Osteoblast (primary cell): ENCODE measurements at regions not wholly inside any gene's neighbourhood (a gene's known extent, or its start where the extent isn't known, plus 50 kb on each side); places are given as distances from the start of the nearest gene placed in this dataset.

Experiments used
- DNase-seq: peaks from one replicate; pipeline ENCODE4 v3.0.0; 2011; ENCODE audit warnings: low spot score, mixed read lengths; ENCODE audit not compliant: insufficient read length; ENCODE audit errors: missing footprints
- H2AFZ ChIP-seq: 2 replicates; pipeline ENCODE4 v1.6.0; 2011; ENCODE audit warnings: mild to moderate bottlenecking, low read length
- H3K27ac ChIP-seq: 2 replicates; pipeline ENCODE4 v1.5.1; 2011; ENCODE audit warnings: mild to moderate bottlenecking, low read depth, low read length, moderate library complexity
- H3K27me3 ChIP-seq: 2 replicates; pipeline ENCODE4 v1.6.0; 2012; ENCODE audit warnings: mild to moderate bottlenecking, control low read depth, inconsistent platforms, low read length, moderate library complexity; ENCODE audit not compliant: insufficient read depth
- H3K36me3 ChIP-seq: 2 replicates; pipeline ENCODE4 v1.5.1; 2011; ENCODE audit warnings: mild to moderate bottlenecking, low read length, control low read depth, moderate library complexity; ENCODE audit not compliant: insufficient read depth
- H3K4me1 ChIP-seq: 2 replicates; pipeline ENCODE4 v1.5.1; 2011; ENCODE audit warnings: mild to moderate bottlenecking, low read length, control low read depth, moderate library complexity; ENCODE audit not compliant: insufficient read depth
- H3K4me2 ChIP-seq: 2 replicates; pipeline ENCODE4 v1.6.0; 2011; ENCODE audit warnings: mild to moderate bottlenecking, low read length; ENCODE audit not compliant: insufficient read depth
- H3K4me3 ChIP-seq: fragments of 200-600 bp; sonication (generic); 3 replicates; pipeline ENCODE4 v1.5.1; 2012; ENCODE audit warnings: mild to moderate bottlenecking, low read length, inconsistent platforms; ENCODE audit not compliant: insufficient read depth
- H3K79me2 ChIP-seq: 2 replicates; pipeline ENCODE4 v1.6.0; 2012; ENCODE audit warnings: mild to moderate bottlenecking, low read length, control low read depth, inconsistent platforms; ENCODE audit not compliant: insufficient read depth
- H3K9me3 ChIP-seq: 2 replicates; pipeline ENCODE4 v1.5.1; 2011; ENCODE audit warnings: low read depth, low read length, control low read depth
- H4K20me1 ChIP-seq: 2 replicates; pipeline ENCODE4 v1.6.0; 2012; ENCODE audit warnings: mild to moderate bottlenecking, low read length, control low read depth; ENCODE audit not compliant: insufficient read depth
- CTCF ChIP-seq: IDR thresholded peaks from 2 replicates; pipeline ENCODE4 v1.5.1; 2011; ENCODE audit warnings: mild to moderate bottlenecking, low read depth, low read length, moderate library complexity; ENCODE audit errors: extremely low read depth

GRCh38 chr4:20577702-20578101 is 122.6 kb upstream of the PACRGL start:
- Histone ChIP-seq H3K4me3 (no peak overlapping the region), H2AFZ (no peak overlapping the region), H3K4me2 (no peak overlapping the region), H3K36me3 (no peaks in the 10 kb centered on the region), H3K27me3 (no peaks in the 10 kb centered on the region), H3K4me1 (no peaks in the 10 kb centered on the region), H3K79me2 (no peaks in the 10 kb centered on the region), H3K9me3 (no peaks in the 10 kb centered on the region), H3K27ac (no peak overlapping the region), H4K20me1 (no peaks in the 10 kb centered on the region)
- DNase-seq = no peak
- no peak for TF ChIP-seq CTCF

- Histone ChIP-seq H3K9me3 (no peaks in the 10 kb centered on the region), H3K4me3 (no peak overlapping the region), H3K27ac (no peak overlapping the region), H2AFZ (no peak overlapping the region), H3K4me2 (no peak overlapping the region), H3K27me3 (no peaks in the 10 kb centered on the region), H3K4me1 (no peaks in the 10 kb centered on the region), H3K79me2 (no peaks in the 10 kb centered on the region), H4K20me1 (no peaks in the 10 kb centered on the region), H3K36me3 (no peaks in the 10 kb centered on the region)
- DNase-seq = no peak
- TF ChIP-seq CTCF = no peak
These were observed 119.4 kb upstream of the PACRGL start for GRCh38 chr4:20580907-20581306.

GRCh38 chr4:20589436-20589835 is 110.8 kb upstream of the PACRGL start:
- Histone ChIP-seq H3K9me3 (no peaks in the 10 kb centered on the region), H2AFZ (no peak overlapping the region), H3K4me1 (peaks cover 10% of the 10 kb centered on the region), H4K20me1 (no peaks in the 10 kb centered on the region), H3K27me3 (no peaks in the 10 kb centered on the region), H3K4me3 (no peak overlapping the region), H3K79me2 (no peaks in the 10 kb centered on the region), H3K4me2 (no peak overlapping the region), H3K27ac (no peak overlapping the region), H3K36me3 (no peaks in the 10 kb centered on the region)
- no peak for TF ChIP-seq CTCF
- DNase-seq = no peak

- H3K9me3 ChIP-seq = no peaks in the 10 kb centered on the region
These were observed 109.4 kb upstream of the PACRGL start for GRCh38 chr4:20590849-20591248.

More at GRCh38 chr4:20590849-20591248, 109.4 kb upstream of the PACRGL start:
- Histone ChIP-seq H3K4me3 (no peak overlapping the region), H3K79me2 (no peaks in the 10 kb centered on the region), H3K4me2 (no peak overlapping the region), H2AFZ (no peak overlapping the region), H3K4me1 (peaks cover 10% of the 10 kb centered on the region), H3K27me3 (no peaks in the 10 kb centered on the region), H4K20me1 (no peaks in the 10 kb centered on the region), H3K36me3 (peaks cover 3% of the 10 kb centered on the region), H3K27ac (no peak overlapping the region)
- no peak for TF ChIP-seq CTCF
- no peak for DNase-seq
